HEK293T (cell line): ENCODE measurements at regions not wholly inside any gene's neighbourhood (a gene's known extent, or its start where the extent isn't known, plus 50 kb on each side); places are given as distances from the start of the nearest gene placed in this dataset.

ENCODE experiments used
- BHLHE40 ChIP-seq: fragments of 450-650 bp; IDR thresholded peaks from 2 replicates; pipeline ENCODE4 v1.6.1; 2016; ENCODE audit warnings: mild to moderate bottlenecking, moderate library complexity, borderline replicate concordance
- ELF4 ChIP-seq: fragments of 450-650 bp; IDR thresholded peaks from 2 replicates; pipeline ENCODE4 v1.6.1; 2017; ENCODE audit warnings: antibody characterized with exemption
- FOXM1 ChIP-seq: fragments of 450-650 bp; IDR thresholded peaks from 2 replicates; pipeline ENCODE4 v1.6.1; 2017; ENCODE audit warnings: mild to moderate bottlenecking, borderline replicate concordance
- L3MBTL2 ChIP-seq: fragments of 450-650 bp; conservative IDR thresholded peaks from 2 replicates; pipeline ENCODE4 v1.6.1; 2016; ENCODE audit warnings: mild to moderate bottlenecking
- SP1 ChIP-seq: fragments of 450-650 bp; IDR thresholded peaks from 2 replicates; pipeline ENCODE4 v1.6.1; 2017
- ZNF384 ChIP-seq: fragments of 450-650 bp; IDR thresholded peaks from 2 replicates; pipeline ENCODE4 v1.6.1; 2016

DNA sequence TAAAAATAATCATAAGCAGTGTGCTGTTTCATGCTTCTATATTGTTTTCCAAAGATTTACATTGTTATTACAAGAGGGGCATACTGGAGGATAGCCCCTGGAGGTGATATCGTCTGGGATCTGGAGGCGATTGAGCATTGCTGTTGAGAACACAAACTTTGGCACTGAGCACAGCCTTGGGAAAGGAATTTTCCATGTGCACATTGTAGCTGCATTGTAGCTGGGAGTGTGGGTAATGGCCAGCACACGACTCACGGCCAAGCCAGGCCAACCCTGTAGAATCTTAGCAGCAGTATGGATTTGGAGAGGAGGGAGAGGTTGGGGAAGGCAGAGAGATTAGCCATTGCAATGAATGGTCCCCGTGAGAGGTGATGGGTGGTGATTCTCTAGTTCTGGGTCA, 121.9 kb downstream of the SMIM20 start:
- TF ChIP-seq FOXM1: no peak
- no peak for TF ChIP-seq ZNF384
- no peak for TF ChIP-seq L3MBTL2
- TF ChIP-seq BHLHE40: no peak
- TF ChIP-seq ELF4: no peak
- TF ChIP-seq SP1: no peak
